ENCODE measurements at regions not wholly inside any gene's neighbourhood (a gene's known extent, or its start where the extent isn't known, plus 50 kb on each side); places are given as distances from the start of the nearest gene placed in this dataset.

GRCh38 chr10:59595593-59595992, 114.1 kb downstream of the SLC16A9 start:
- Histone ChIP-seq H3K9me3 (ENCODE audit: low read length) (no peaks in the 10 kb centered on the region), H3K4me3 (ENCODE audit: low read depth in 1 of 2, low read length in 2 of 2) (no peak overlapping the region), H3K27ac (ENCODE audit: low read depth, low read length) (no peak overlapping the region), H3K36me3 (ENCODE audit: insufficient read depth, low read length) (no peaks in the 10 kb centered on the region), H3K27me3 (ENCODE audit: control insufficient read depth in 1 of 2, insufficient read depth in 2 of 2, low read length in 2 of 2) (no peaks in the 10 kb centered on the region), H3K9ac (ENCODE audit: low read length) (no peak overlapping the region), H3K4me1 (ENCODE audit: insufficient read depth, low read length) (peaks cover 12% of the 10 kb centered on the region)

GRCh38 chr10:59593768-59594167, 115.9 kb downstream of the SLC16A9 start:
- H3K27ac ChIP-seq (ENCODE audit: low read depth, low read length), result no peak overlapping the region
- no peaks in the 10 kb centered on the region for H3K9me3 ChIP-seq (ENCODE audit: low read length)
- H3K36me3 ChIP-seq (ENCODE audit: insufficient read depth, low read length), result no peaks in the 10 kb centered on the region
- H3K4me3 ChIP-seq (ENCODE audit: low read depth in 1 of 2, low read length in 2 of 2), result no peak overlapping the region
- H3K4me1 ChIP-seq (ENCODE audit: insufficient read depth, low read length), result peaks cover 12% of the 10 kb centered on the region
- no peak overlapping the region for H3K9ac ChIP-seq (ENCODE audit: low read length)
- no peaks in the 10 kb centered on the region for H3K27me3 ChIP-seq (ENCODE audit: control insufficient read depth in 1 of 2, insufficient read depth in 2 of 2, low read length in 2 of 2)

- H3K4me1 ChIP-seq (ENCODE audit: insufficient read depth, low read length), result peaks cover 21% of the 10 kb centered on the region
- no peak overlapping the region for H3K9ac ChIP-seq (ENCODE audit: low read length)
- H3K4me3 ChIP-seq (ENCODE audit: low read depth in 1 of 2, low read length in 2 of 2), result no peak overlapping the region
- H3K9me3 ChIP-seq (ENCODE audit: low read length), result no peaks in the 10 kb centered on the region
- H3K27me3 ChIP-seq (ENCODE audit: control insufficient read depth in 1 of 2, insufficient read depth in 2 of 2, low read length in 2 of 2), result no peaks in the 10 kb centered on the region
- no peaks in the 10 kb centered on the region for H3K36me3 ChIP-seq (ENCODE audit: insufficient read depth, low read length)
- H3K27ac ChIP-seq (ENCODE audit: low read depth, low read length), result no peak overlapping the region
These were observed 119.9 kb downstream of the SLC16A9 start for GRCh38 chr10:59589796-59590195.

- Histone ChIP-seq H3K9ac (ENCODE audit: low read length) (no peak overlapping the region), H3K4me1 (ENCODE audit: insufficient read depth, low read length) (peaks cover 28% of the 10 kb centered on the region), H3K9me3 (ENCODE audit: low read length) (no peaks in the 10 kb centered on the region), H3K27me3 (ENCODE audit: control insufficient read depth in 1 of 2, insufficient read depth in 2 of 2, low read length in 2 of 2) (no peaks in the 10 kb centered on the region), H3K27ac (ENCODE audit: low read depth, low read length) (no peak overlapping the region), H3K36me3 (ENCODE audit: insufficient read depth, low read length) (no peaks in the 10 kb centered on the region), H3K4me3 (ENCODE audit: low read depth in 1 of 2, low read length in 2 of 2) (no peak overlapping the region)
These were observed 120.9 kb downstream of the SLC16A9 start for GRCh38 chr10:59588791-59589190.

- Histone ChIP-seq H3K9me3 (ENCODE audit: low read length) (no peaks in the 10 kb centered on the region), H3K36me3 (ENCODE audit: insufficient read depth, low read length) (no peaks in the 10 kb centered on the region), H3K4me1 (ENCODE audit: insufficient read depth, low read length) (peaks cover 33% of the 10 kb centered on the region), H3K27me3 (ENCODE audit: control insufficient read depth in 1 of 2, insufficient read depth in 2 of 2, low read length in 2 of 2) (no peaks in the 10 kb centered on the region), H3K27ac (ENCODE audit: low read depth, low read length) (no peak overlapping the region), H3K4me3 (ENCODE audit: low read depth in 1 of 2, low read length in 2 of 2) (no peak overlapping the region), H3K9ac (ENCODE audit: low read length) (no peak overlapping the region)
These were observed 121.9 kb downstream of the SLC16A9 start for GRCh38 chr10:59587756-59588140.

- H3K36me3 ChIP-seq (ENCODE audit: insufficient read depth, low read length), result no peaks in the 10 kb centered on the region
- peaks cover 38% of the 10 kb centered on the region for H3K4me1 ChIP-seq (ENCODE audit: insufficient read depth, low read length)
- no peak overlapping the region for H3K27ac ChIP-seq (ENCODE audit: low read depth, low read length)
- H3K4me3 ChIP-seq (ENCODE audit: low read depth in 1 of 2, low read length in 2 of 2), result no peak overlapping the region
- H3K9ac ChIP-seq (ENCODE audit: low read length), result no peak overlapping the region
- no peaks in the 10 kb centered on the region for H3K9me3 ChIP-seq (ENCODE audit: low read length)
- no peaks in the 10 kb centered on the region for H3K27me3 ChIP-seq (ENCODE audit: control insufficient read depth in 1 of 2, insufficient read depth in 2 of 2, low read length in 2 of 2)
These were observed 122.4 kb downstream of the SLC16A9 start for GRCh38 chr10:59587083-59587755.

GRCh38 chr10:59586407-59586891, 123.2 kb downstream of the SLC16A9 start:
- H3K27ac ChIP-seq (ENCODE audit: low read depth, low read length), result no peak overlapping the region
- H3K27me3 ChIP-seq (ENCODE audit: control insufficient read depth in 1 of 2, insufficient read depth in 2 of 2, low read length in 2 of 2), result no peaks in the 10 kb centered on the region
- no peaks in the 10 kb centered on the region for H3K9me3 ChIP-seq (ENCODE audit: low read length)
- H3K4me1 ChIP-seq (ENCODE audit: insufficient read depth, low read length), result peaks cover 44% of the 10 kb centered on the region
- H3K9ac ChIP-seq (ENCODE audit: low read length), result no peak overlapping the region
- no peaks in the 10 kb centered on the region for H3K36me3 ChIP-seq (ENCODE audit: insufficient read depth, low read length)
- H3K4me3 ChIP-seq (ENCODE audit: low read depth in 1 of 2, low read length in 2 of 2), result no peak overlapping the region

GRCh38 chr10:59585046-59585700, 124.5 kb downstream of the SLC16A9 start:
- no peaks in the 10 kb centered on the region for H3K27me3 ChIP-seq (ENCODE audit: control insufficient read depth in 1 of 2, insufficient read depth in 2 of 2, low read length in 2 of 2)
- no peak overlapping the region for H3K4me3 ChIP-seq (ENCODE audit: low read depth in 1 of 2, low read length in 2 of 2)
- no peak overlapping the region for H3K9ac ChIP-seq (ENCODE audit: low read length)
- H3K27ac ChIP-seq (ENCODE audit: low read depth, low read length), result no peak overlapping the region
- H3K4me1 ChIP-seq (ENCODE audit: insufficient read depth, low read length), result peaks cover 50% of the 10 kb centered on the region
- no peaks in the 10 kb centered on the region for H3K9me3 ChIP-seq (ENCODE audit: low read length)
- no peaks in the 10 kb centered on the region for H3K36me3 ChIP-seq (ENCODE audit: insufficient read depth, low read length)

- Histone ChIP-seq H3K27ac (ENCODE audit: low read depth, low read length) (no peak overlapping the region), H3K36me3 (ENCODE audit: insufficient read depth, low read length) (no peaks in the 10 kb centered on the region), H3K4me1 (ENCODE audit: insufficient read depth, low read length) (peaks cover 61% of the 10 kb centered on the region), H3K27me3 (ENCODE audit: control insufficient read depth in 1 of 2, insufficient read depth in 2 of 2, low read length in 2 of 2) (no peaks in the 10 kb centered on the region), H3K4me3 (ENCODE audit: low read depth in 1 of 2, low read length in 2 of 2) (no peak overlapping the region), H3K9ac (ENCODE audit: low read length) (no peak overlapping the region), H3K9me3 (ENCODE audit: low read length) (no peaks in the 10 kb centered on the region)
These were observed 126.9 kb downstream of the SLC16A9 start for GRCh38 chr10:59582780-59583179.

- Histone ChIP-seq H3K27ac (ENCODE audit: low read depth, low read length) (no peak overlapping the region), H3K9ac (ENCODE audit: low read length) (no peak overlapping the region), H3K27me3 (ENCODE audit: control insufficient read depth in 1 of 2, insufficient read depth in 2 of 2, low read length in 2 of 2) (no peaks in the 10 kb centered on the region)
These were observed 127.6 kb downstream of the SLC16A9 start for GRCh38 chr10:59582058-59582457.

GRCh38 chr10:59580026-59580863, 129.4 kb downstream of the SLC16A9 start:
- Histone ChIP-seq H3K27ac (ENCODE audit: low read depth, low read length) (no peak overlapping the region), H3K4me3 (ENCODE audit: low read depth in 1 of 2, low read length in 2 of 2) (no peak overlapping the region)

More at GRCh38 chr10:59582058-59582457, 127.6 kb downstream of the SLC16A9 start:
- Histone ChIP-seq H3K4me3 (ENCODE audit: low read depth in 1 of 2, low read length in 2 of 2) (no peak overlapping the region), H3K36me3 (ENCODE audit: insufficient read depth, low read length) (no peaks in the 10 kb centered on the region), H3K4me1 (ENCODE audit: insufficient read depth, low read length) (peaks cover 58% of the 10 kb centered on the region), H3K9me3 (ENCODE audit: low read length) (no peaks in the 10 kb centered on the region)

More at GRCh38 chr10:59580026-59580863, 129.4 kb downstream of the SLC16A9 start:
- Histone ChIP-seq H3K4me1 (ENCODE audit: insufficient read depth, low read length) (peaks cover 44% of the 10 kb centered on the region), H3K9ac (ENCODE audit: low read length) (no peak overlapping the region), H3K9me3 (ENCODE audit: low read length) (no peaks in the 10 kb centered on the region), H3K27me3 (ENCODE audit: control insufficient read depth in 1 of 2, insufficient read depth in 2 of 2, low read length in 2 of 2) (no peaks in the 10 kb centered on the region), H3K36me3 (ENCODE audit: insufficient read depth, low read length) (no peaks in the 10 kb centered on the region)

All from muscle layer of colon (tissue), 2 donors.